ENCODE measurements at regions not wholly inside any gene's neighbourhood (a gene's known extent, or its start where the extent isn't known, plus 50 kb on each side); places are given as distances from the start of the nearest gene placed in this dataset.

DNA sequence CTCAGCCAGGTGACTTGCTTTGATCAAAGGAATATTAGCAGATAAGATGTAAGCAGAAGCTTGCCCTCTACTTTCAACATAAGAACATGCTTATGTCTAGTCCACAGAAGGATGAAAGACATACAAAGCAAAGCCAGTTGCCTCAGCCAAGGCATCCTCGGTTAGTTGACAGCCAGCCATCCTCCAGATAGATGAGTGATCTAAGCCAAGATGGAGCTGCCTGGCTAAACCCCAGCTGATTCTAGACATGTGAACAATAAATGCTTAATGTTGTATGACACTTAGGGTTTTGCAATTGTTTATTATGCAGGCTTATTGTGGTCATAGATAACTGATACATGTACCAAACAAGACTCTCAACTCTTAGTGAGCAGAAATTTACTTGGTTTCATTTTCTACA, 157.6 kb upstream of the TMTC2 start:
- no peak overlapping the region for H3K4me3 ChIP-seq
- WGBS, 2 donors: 60% methylated on average over 1 of the region's 1 CpG; no CpG with 5 or more reads in 1 of the 2 donors
- no peak for TF ChIP-seq POLR2A (IDR thresholded peaks at IDR 0.05)
- TF ChIP-seq, protein P1, sequence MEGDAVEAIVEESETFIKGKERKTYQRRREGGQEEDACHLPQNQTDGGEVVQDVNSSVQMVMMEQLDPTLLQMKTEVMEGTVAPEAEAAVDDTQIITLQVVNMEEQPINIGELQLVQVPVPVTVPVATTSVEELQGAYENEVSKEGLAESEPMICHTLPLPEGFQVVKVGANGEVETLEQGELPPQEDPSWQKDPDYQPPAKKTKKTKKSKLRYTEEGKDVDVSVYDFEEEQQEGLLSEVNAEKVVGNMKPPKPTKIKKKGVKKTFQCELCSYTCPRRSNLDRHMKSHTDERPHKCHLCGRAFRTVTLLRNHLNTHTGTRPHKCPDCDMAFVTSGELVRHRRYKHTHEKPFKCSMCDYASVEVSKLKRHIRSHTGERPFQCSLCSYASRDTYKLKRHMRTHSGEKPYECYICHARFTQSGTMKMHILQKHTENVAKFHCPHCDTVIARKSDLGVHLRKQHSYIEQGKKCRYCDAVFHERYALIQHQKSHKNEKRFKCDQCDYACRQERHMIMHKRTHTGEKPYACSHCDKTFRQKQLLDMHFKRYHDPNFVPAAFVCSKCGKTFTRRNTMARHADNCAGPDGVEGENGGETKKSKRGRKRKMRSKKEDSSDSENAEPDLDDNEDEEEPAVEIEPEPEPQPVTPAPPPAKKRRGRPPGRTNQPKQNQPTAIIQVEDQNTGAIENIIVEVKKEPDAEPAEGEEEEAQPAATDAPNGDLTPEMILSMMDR (IDR thresholded peaks at IDR 0.05): no peak
- intact Hi-C loops (cut with DNase I; ENCODE audit: low total_unique reads): no loop called here
- no peaks in the 10 kb centered on the region for H3K36me3 ChIP-seq (ENCODE audit: low read depth, missing control alignments)
- DNase-seq: no peak
- no peaks in the 10 kb centered on the region for H3K4me1 ChIP-seq
- no peaks in the 10 kb centered on the region for H3K27me3 ChIP-seq
- H3K9me3 ChIP-seq: no peaks in the 10 kb centered on the region
- H3K27ac ChIP-seq: no peak overlapping the region

DNA sequence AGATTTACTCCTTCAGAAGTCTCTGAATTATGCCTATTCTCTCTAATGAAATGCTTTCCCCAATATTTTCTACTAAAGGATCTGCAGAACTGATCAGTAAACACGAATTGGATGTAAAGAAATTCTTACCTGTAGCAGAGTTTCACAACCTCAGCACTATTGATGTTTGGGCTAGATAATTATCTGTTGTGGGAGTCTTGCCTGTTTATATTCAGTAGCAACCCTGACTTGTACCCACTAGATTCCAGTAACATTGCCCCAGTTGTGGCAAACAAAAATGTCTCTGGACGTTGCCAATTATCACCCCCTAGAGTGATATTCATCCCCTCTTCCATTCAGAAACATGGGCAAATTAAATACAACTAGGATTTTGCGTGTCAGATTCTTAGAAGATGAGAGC, 156.8 kb upstream of the TMTC2 start:
- WGBS, 2 donors: 85 to 90% methylated on average over 3 of the region's 3 CpGs
- no peaks in the 10 kb centered on the region for H3K36me3 ChIP-seq (ENCODE audit: low read depth, missing control alignments)
- DNase-seq: no peak
- no peaks in the 10 kb centered on the region for H3K9me3 ChIP-seq
- no peaks in the 10 kb centered on the region for H3K4me1 ChIP-seq
- intact Hi-C loops (cut with DNase I; ENCODE audit: low total_unique reads): no loop called here
- no peaks in the 10 kb centered on the region for H3K27me3 ChIP-seq
- no peak overlapping the region for H3K27ac ChIP-seq
- no peak overlapping the region for H3K4me3 ChIP-seq
- TF ChIP-seq, protein P1 (IDR thresholded peaks at IDR 0.05): no peak
- no peak for TF ChIP-seq POLR2A (IDR thresholded peaks at IDR 0.05)

- no peaks in the 10 kb centered on the region for H3K36me3 ChIP-seq (ENCODE audit: low read depth, missing control alignments)
- intact Hi-C loops (cut with DNase I; ENCODE audit: low total_unique reads): no loop called here
- no peaks in the 10 kb centered on the region for H3K27me3 ChIP-seq
- H3K27ac ChIP-seq: no peak overlapping the region
- 67 to 90% methylated on average over 2 of the region's 2 CpGs for WGBS, 2 donors
- TF ChIP-seq POLR2A (IDR thresholded peaks at IDR 0.05): no peak
- TF ChIP-seq, protein P1 (IDR thresholded peaks at IDR 0.05): no peak
- no peaks in the 10 kb centered on the region for H3K9me3 ChIP-seq
- no peak for DNase-seq
- no peaks in the 10 kb centered on the region for H3K4me1 ChIP-seq
- H3K4me3 ChIP-seq: no peak overlapping the region
These were observed 156.3 kb upstream of the TMTC2 start for GRCh38 chr12:82530394-82530793.

- Histone ChIP-seq H3K9me3 (no peaks in the 10 kb centered on the region), H3K36me3 (ENCODE audit: low read depth, missing control alignments) (no peaks in the 10 kb centered on the region), H3K4me1 (no peaks in the 10 kb centered on the region), H3K27ac (no peak overlapping the region), H3K27me3 (no peaks in the 10 kb centered on the region), H3K4me3 (no peak overlapping the region)
- intact Hi-C loops (cut with DNase I; ENCODE audit: low total_unique reads): no loop called here
- DNase-seq: no peak
- 56 to 78% methylated on average over 1 of the region's 1 CpG for WGBS, 2 donors
- TF ChIP-seq, protein P1 (IDR thresholded peaks at IDR 0.05): no peak
- no peak for TF ChIP-seq POLR2A (IDR thresholded peaks at IDR 0.05)
These were observed 153.4 kb upstream of the TMTC2 start for GRCh38 chr12:82533341-82533740.

DNA sequence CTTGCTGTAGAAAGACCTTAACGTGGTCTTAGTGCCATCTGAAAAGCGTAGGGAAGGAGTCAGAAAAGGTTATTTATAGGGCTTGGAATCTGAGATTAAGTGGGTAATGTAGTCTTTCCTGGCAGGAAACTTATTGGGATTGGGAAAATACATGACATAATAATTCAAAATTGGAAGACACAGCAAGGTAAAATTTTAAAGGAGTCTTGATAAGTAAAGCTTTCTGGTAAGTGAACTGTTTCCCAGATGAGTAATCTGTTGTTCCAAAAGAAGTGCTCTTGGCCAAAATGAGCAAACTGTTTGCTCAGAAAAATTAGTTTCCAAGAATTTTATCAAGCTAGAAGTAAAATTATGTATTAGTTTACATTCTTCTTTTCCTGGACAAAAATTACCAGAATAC, 149.3 kb upstream of the TMTC2 start:
- DNase-seq: no peak

More for the DNA sequence above, 149.3 kb upstream of the TMTC2 start:
- TF ChIP-seq POLR2A (IDR thresholded peaks at IDR 0.05): no peak
- Histone ChIP-seq H3K4me1 (no peaks in the 10 kb centered on the region), H3K27ac (no peak overlapping the region), H3K27me3 (no peaks in the 10 kb centered on the region), H3K9me3 (no peaks in the 10 kb centered on the region), H3K4me3 (no peak overlapping the region), H3K36me3 (ENCODE audit: low read depth, missing control alignments) (no peaks in the 10 kb centered on the region)
- WGBS, 2 donors: 74 to 78% methylated on average over 2 of the region's 2 CpGs
- intact Hi-C loops (cut with DNase I; ENCODE audit: low total_unique reads): no loop called here
